Activated B cell treated with CpG ODN at 0.5 μM for 24 hours (primary cell): ENCODE measurements at regions not wholly inside any gene's neighbourhood (a gene's known extent, or its start where the extent isn't known, plus 50 kb on each side); places are given as distances from the start of the nearest gene placed in this dataset.
A peak's percentile ranks its signal among the peaks of the same experiment; 100 is the strongest.

Experiments
- ATAC-seq: fragments of 200-7000 bp; cut with Tn5 transposase; one replicate; pipeline ENCODE4 v1.10.0; 2021; ENCODE audit warnings: low read depth, mild to moderate bottlenecking, moderate library complexity
- CTCF ChIA-PET: fragments of 350-600 bp; sonication (Branson Sonifier 250); formaldehyde crosslinking; loops from one replicate; lab custom pipeline; 2021; ENCODE audit warnings: antibody characterized with exemption; lab: Charles Lee
- POLR2A ChIA-PET: fragments of 350-600 bp; sonication (Branson Sonifier 250); formaldehyde crosslinking; loops from one replicate; lab custom pipeline; 2021; ENCODE audit warnings: antibody characterized with exemption; lab: Charles Lee
- DNase-seq: peaks from one replicate; pipeline ENCODE4 v3.0.0; 2022
- H3K27ac Mint-ChIP-seq: one replicate; pipeline ENCODE4 v1.8.0; 2020; ENCODE audit warnings: mixed read lengths
- H3K27me3 Mint-ChIP-seq: one replicate; pipeline ENCODE4 v1.8.0; 2021; ENCODE audit warnings: mixed read lengths
- H3K36me3 Mint-ChIP-seq: one replicate; pipeline ENCODE4 v1.8.0; 2021; ENCODE audit warnings: low read depth, mixed read lengths
- H3K4me1 Mint-ChIP-seq: one replicate; pipeline ENCODE4 v1.8.0; 2021; ENCODE audit warnings: mixed read lengths
- H3K4me3 Mint-ChIP-seq: one replicate; pipeline ENCODE4 v1.8.0; 2020; ENCODE audit warnings: mild to moderate bottlenecking, mixed read lengths
- H3K9me3 Mint-ChIP-seq: one replicate; pipeline ENCODE4 v1.8.0; 2020; ENCODE audit warnings: mixed read lengths
- intact Hi-C: fragments of 100-400 bp; cut with micrococcal nuclease; formaldehyde crosslinking; loops from one replicate; pipeline ENCODE4 v1.15.1; 2024
- TF ChIP-seq, protein P1 (sequence below): fragments of 200-600 bp; IDR thresholded peaks from one replicate; pipeline ENCODE4 v1.8.0; 2022; ENCODE audit warnings: antibody characterized with exemption, mild to moderate bottlenecking

DNA sequence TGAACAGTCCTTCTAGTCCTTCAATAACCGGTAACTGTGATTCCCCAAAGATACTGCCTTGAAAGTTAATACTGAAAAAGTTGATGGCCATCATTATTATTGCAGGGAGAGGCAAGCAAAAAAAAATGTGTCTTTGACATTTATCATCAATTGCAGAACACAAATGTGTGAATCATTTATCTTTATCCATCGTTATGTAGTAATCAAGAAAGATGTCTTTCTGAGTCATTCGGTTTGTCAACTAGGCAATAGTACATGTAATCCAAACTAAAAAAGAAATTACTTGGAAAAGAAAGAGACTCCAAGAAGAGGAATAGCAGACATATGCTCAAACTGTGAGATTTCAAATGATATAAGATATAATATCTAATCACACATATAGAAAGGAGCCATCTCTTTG lies 473.0 kb downstream of the CETN3 start:
- POLR2A ChIA-PET: no interaction called here
- intact Hi-C loops: no loop called here
- Mint-ChIP-seq H3K36me3 (no peaks in the 10 kb centered on the region), H3K27ac (no peak overlapping the region), H3K4me3 (no peak overlapping the region), H3K27me3 (no peaks in the 10 kb centered on the region), H3K9me3 (no peaks in the 10 kb centered on the region), H3K4me1 (peaks cover 16% of the 10 kb centered on the region)
- TF ChIP-seq, protein P1, sequence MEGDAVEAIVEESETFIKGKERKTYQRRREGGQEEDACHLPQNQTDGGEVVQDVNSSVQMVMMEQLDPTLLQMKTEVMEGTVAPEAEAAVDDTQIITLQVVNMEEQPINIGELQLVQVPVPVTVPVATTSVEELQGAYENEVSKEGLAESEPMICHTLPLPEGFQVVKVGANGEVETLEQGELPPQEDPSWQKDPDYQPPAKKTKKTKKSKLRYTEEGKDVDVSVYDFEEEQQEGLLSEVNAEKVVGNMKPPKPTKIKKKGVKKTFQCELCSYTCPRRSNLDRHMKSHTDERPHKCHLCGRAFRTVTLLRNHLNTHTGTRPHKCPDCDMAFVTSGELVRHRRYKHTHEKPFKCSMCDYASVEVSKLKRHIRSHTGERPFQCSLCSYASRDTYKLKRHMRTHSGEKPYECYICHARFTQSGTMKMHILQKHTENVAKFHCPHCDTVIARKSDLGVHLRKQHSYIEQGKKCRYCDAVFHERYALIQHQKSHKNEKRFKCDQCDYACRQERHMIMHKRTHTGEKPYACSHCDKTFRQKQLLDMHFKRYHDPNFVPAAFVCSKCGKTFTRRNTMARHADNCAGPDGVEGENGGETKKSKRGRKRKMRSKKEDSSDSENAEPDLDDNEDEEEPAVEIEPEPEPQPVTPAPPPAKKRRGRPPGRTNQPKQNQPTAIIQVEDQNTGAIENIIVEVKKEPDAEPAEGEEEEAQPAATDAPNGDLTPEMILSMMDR: no peak
- CTCF ChIA-PET: no interaction called here
- no peak for ATAC-seq
- DNase-seq: no peak

DNA sequence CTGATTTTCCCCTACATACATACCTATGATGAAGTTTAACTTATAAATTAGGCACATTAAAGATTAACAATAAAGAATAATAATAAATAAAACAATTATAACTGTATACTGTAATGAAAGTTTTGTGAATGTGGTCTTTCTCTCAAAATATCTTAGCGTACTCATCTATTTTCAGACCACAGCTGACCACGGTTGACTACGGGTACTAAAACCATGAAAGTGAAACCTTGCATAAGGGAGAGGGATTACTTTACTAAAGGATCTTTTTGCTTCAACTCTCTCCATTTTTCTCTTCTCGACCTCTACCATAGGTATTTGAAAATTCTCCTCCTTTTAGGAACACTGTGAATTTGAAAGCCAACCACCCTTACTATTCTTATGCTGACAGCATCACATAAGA lies 475.5 kb downstream of the CETN3 start:
- ChIA-PET CTCF (no interaction called here), POLR2A (no interaction called here)
- no peaks in the 10 kb centered on the region for H3K9me3 Mint-ChIP-seq
- no peaks in the 10 kb centered on the region for H3K27me3 Mint-ChIP-seq
- DNase-seq (no peak), ATAC-seq (no peak)
- H3K27ac Mint-ChIP-seq: no peak overlapping the region
- no peaks in the 10 kb centered on the region for H3K36me3 Mint-ChIP-seq
- intact Hi-C loops: no loop called here
- H3K4me1 Mint-ChIP-seq: peaks cover 36% of the 10 kb centered on the region
- H3K4me3 Mint-ChIP-seq: no peak overlapping the region
- TF ChIP-seq, protein P1: no peak

DNA sequence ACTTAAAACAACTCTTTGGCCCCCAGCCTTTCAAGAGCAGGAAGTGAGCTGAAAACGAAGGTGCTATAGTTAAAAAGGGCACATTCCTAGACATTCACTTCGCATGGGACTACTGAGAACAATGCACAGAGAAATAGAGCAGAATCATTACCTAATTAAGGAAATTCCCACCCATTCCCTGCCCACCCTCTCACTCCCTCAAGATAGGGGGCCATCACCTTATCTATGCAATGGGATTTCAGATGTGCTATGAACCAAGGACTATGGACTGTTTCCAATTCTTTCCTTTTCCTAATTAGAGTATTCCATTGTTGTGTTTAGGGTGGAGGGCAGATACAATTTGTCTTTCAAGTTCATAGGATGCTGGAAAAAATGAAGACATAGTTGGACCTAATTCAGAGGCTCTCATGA lies 476.8 kb downstream of the CETN3 start:
- intact Hi-C loops: no loop called here
- Mint-ChIP-seq H3K4me3 (no peak overlapping the region), H3K4me1 (peaks cover 45% of the 10 kb centered on the region), H3K27ac (no peak overlapping the region), H3K9me3 (no peaks in the 10 kb centered on the region), H3K27me3 (no peaks in the 10 kb centered on the region), H3K36me3 (no peaks in the 10 kb centered on the region)
- DNase-seq (no peak), ATAC-seq (no peak)
- CTCF ChIA-PET: no interaction called here
- POLR2A ChIA-PET: no interaction called here
- TF ChIP-seq, protein P1: no peak

DNA sequence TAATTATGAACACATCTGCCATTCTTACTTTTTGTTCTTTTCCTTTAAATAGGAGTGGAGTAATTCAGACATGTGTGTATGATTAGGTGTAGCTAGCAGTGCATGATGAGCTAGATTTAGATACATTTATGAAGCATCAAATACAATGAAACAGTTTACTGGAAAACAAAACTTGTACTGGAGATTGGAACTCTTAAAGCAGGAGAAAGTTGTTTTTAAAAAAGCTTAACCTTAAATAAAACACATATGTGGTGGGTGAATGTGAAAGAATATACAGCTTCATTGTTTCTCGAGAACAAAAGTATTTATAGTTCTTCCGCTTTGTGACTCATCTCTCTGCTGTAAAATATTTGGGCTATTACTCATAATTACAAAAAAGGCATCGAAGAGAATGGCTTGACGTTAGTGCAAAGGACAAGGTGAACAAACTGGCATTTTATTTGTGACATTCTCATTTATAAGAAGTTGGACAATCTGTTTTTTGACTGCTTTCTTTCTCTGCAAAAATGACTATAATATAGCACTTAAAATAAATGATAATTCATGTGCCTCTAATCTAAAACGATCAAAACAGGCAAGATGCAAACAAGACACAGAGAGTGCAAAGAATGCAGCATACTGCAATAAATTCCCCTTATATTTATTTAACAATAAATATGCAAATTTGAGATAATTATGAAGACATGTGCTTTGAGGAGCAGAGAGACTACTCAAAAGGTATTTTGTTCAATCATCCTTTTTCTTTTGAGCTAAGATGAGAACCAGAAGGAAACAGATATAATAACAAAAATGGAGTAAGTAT lies 478.8 kb downstream of the CETN3 start:
- Mint-ChIP-seq H3K27ac (peak overlapping the region; percentile 54), H3K4me1 (peaks cover 45% of the 10 kb centered on the region), H3K4me3 (peak overlapping the region; percentile 28), H3K27me3 (no peaks in the 10 kb centered on the region), H3K9me3 (no peaks in the 10 kb centered on the region), H3K36me3 (no peaks in the 10 kb centered on the region)
- ChIA-PET CTCF (no interaction called here), POLR2A (no interaction called here)
- ATAC-seq (peak; percentile 25), DNase-seq (no peak)
- TF ChIP-seq, protein P1: no peak
- intact Hi-C loops: no loop called here

DNA sequence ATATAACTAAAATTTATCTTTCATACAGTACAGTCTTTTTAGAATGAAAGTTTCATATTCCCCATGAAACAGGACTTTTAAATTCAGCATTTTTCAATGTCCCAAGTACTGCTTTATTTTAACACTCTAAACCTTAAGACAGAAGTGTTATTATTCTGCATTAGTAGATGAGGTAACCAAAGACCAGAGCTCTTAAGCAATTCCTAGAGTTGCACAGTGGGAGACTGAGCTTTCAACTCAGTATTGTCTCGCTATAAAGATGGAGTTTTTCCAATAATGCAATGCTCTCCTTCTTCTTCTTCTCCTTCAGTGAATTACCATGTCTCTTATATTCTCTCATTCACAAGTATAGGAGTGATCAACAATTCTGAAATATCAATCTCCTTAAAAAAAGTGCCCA lies 479.7 kb downstream of the CETN3 start:
- no peak for DNase-seq
- intact Hi-C loops: no loop called here
- no peak overlapping the region for H3K27ac Mint-ChIP-seq
- H3K4me3 Mint-ChIP-seq: no peak overlapping the region
- H3K36me3 Mint-ChIP-seq: no peaks in the 10 kb centered on the region
- TF ChIP-seq, protein P1: no peak
- ATAC-seq: no peak
- peaks cover 45% of the 10 kb centered on the region for H3K4me1 Mint-ChIP-seq
- POLR2A ChIA-PET: no interaction called here
- CTCF ChIA-PET: no interaction called here
- no peaks in the 10 kb centered on the region for H3K27me3 Mint-ChIP-seq
- H3K9me3 Mint-ChIP-seq: peaks cover 2% of the 10 kb centered on the region
